Parathyroid adenoma (tissue), 2 donors: ENCODE measurements at regions not wholly inside any gene's neighbourhood (a gene's known extent, or its start where the extent isn't known, plus 50 kb on each side); places are given as distances from the start of the nearest gene placed in this dataset.
A peak's percentile ranks its signal among the peaks of the same experiment; 100 is the strongest.

Source experiments
- H2AFZ ChIP-seq: fragments of 300-600 bp; sonication (generic); one replicate; pipeline ENCODE4 v1.7.0; 2017; ENCODE audit warnings: antibody characterized with exemption, mild to moderate bottlenecking
- H3K27ac ChIP-seq: fragments of 300-600 bp; sonication (generic); one replicate; pipeline ENCODE4 v1.7.0; 2017
- H3K27me3 ChIP-seq: fragments of 300-600 bp; sonication (generic); one replicate; pipeline ENCODE4 v1.7.0; 2017; ENCODE audit warnings: low read length; ENCODE audit not compliant: control insufficient read depth, insufficient read depth
- H3K36me3 ChIP-seq: fragments of 300-600 bp; sonication (generic); one replicate; pipeline ENCODE4 v1.7.0; 2017; ENCODE audit warnings: low read length; ENCODE audit not compliant: control insufficient read depth, insufficient read depth
- H3K4me1 ChIP-seq: fragments of 300-600 bp; sonication (generic); one replicate; pipeline ENCODE4 v1.7.0; 2017; ENCODE audit warnings: control low read depth
- H3K4me2 ChIP-seq: fragments of 300-600 bp; sonication (generic); one replicate; pipeline ENCODE4 v1.7.0; 2017; ENCODE audit warnings: low read length
- H3K4me3 ChIP-seq: fragments of 300-600 bp; sonication (generic); one replicate; pipeline ENCODE4 v1.7.0; 2017; ENCODE audit warnings: low read depth, low read length
- H3K79me2 ChIP-seq: fragments of 300-600 bp; sonication (generic); one replicate; pipeline ENCODE4 v1.7.0; 2017; ENCODE audit warnings: control low read depth
- H3K9ac ChIP-seq: fragments of 300-600 bp; sonication (generic); one replicate; pipeline ENCODE4 v1.7.0; 2017; ENCODE audit warnings: mild to moderate bottlenecking
- H3K9me3 ChIP-seq: fragments of 300-600 bp; sonication (generic); one replicate; pipeline ENCODE4 v1.7.0; 2017; ENCODE audit warnings: low read length; ENCODE audit not compliant: control insufficient read depth
- CTCF ChIP-seq: fragments of 300-600 bp; sonication (generic); IDR thresholded peaks from one replicate; pipeline ENCODE4 v1.7.0; 2017; ENCODE audit warnings: antibody characterized with exemption, mild to moderate bottlenecking
- donor health status: primary hyperparathyroidism.

- TF ChIP-seq CTCF: no peak
- Histone ChIP-seq H3K4me1 (no peaks in the 10 kb centered on the region), H3K27ac (no peak overlapping the region)
These were observed 1005.1 kb upstream of the FAM98A start for GRCh38 chr2:34604164-34604563.

GRCh38 chr2:34602262-34602661 lies 1003.2 kb upstream of the FAM98A start:
- Histone ChIP-seq H3K9me3 (no peaks in the 10 kb centered on the region), H3K4me2 (no peak overlapping the region), H3K79me2 (no peaks in the 10 kb centered on the region), H3K9ac (no peak overlapping the region), H3K4me1 (no peaks in the 10 kb centered on the region), H3K36me3 (no peaks in the 10 kb centered on the region), H2AFZ (no peak overlapping the region), H3K27ac (no peak overlapping the region), H3K27me3 (no peaks in the 10 kb centered on the region), H3K4me3 (no peak overlapping the region)
- no peak for TF ChIP-seq CTCF

More at GRCh38 chr2:34604164-34604563, 1005.1 kb upstream of the FAM98A start:
- Histone ChIP-seq H3K27me3 (no peaks in the 10 kb centered on the region), H3K9ac (no peak overlapping the region), H2AFZ (no peak overlapping the region), H3K36me3 (no peaks in the 10 kb centered on the region), H3K9me3 (no peaks in the 10 kb centered on the region), H3K79me2 (no peaks in the 10 kb centered on the region), H3K4me2 (no peak overlapping the region), H3K4me3 (no peak overlapping the region)

GRCh38 chr2:34601561-34601960 lies 1002.5 kb upstream of the FAM98A start:
- Histone ChIP-seq H3K9me3 (no peaks in the 10 kb centered on the region), H3K27ac (no peak overlapping the region), H3K9ac (no peak overlapping the region), H3K79me2 (no peaks in the 10 kb centered on the region), H3K4me3 (no peak overlapping the region), H3K4me1 (no peaks in the 10 kb centered on the region), H2AFZ (no peak overlapping the region), H3K4me2 (no peak overlapping the region), H3K36me3 (no peaks in the 10 kb centered on the region), H3K27me3 (no peaks in the 10 kb centered on the region)
- TF ChIP-seq CTCF: no peak

- no peak overlapping the region for H3K27ac ChIP-seq
- no peaks in the 10 kb centered on the region for H3K36me3 ChIP-seq
- no peaks in the 10 kb centered on the region for H3K9me3 ChIP-seq
- no peak for TF ChIP-seq CTCF
- H3K4me3 ChIP-seq: no peak overlapping the region
- H3K27me3 ChIP-seq: no peaks in the 10 kb centered on the region
- no peak overlapping the region for H3K4me2 ChIP-seq
- no peaks in the 10 kb centered on the region for H3K4me1 ChIP-seq
- H2AFZ ChIP-seq: no peak overlapping the region
- H3K9ac ChIP-seq: no peak overlapping the region
- no peaks in the 10 kb centered on the region for H3K79me2 ChIP-seq
These were observed 979.5 kb upstream of the FAM98A start for GRCh38 chr2:34578641-34579040.

- no peaks in the 10 kb centered on the region for H3K79me2 ChIP-seq
- H2AFZ ChIP-seq: no peak overlapping the region
- no peak overlapping the region for H3K9ac ChIP-seq
- TF ChIP-seq CTCF: peak; percentile 6
- no peaks in the 10 kb centered on the region for H3K4me1 ChIP-seq
- H3K27me3 ChIP-seq: no peaks in the 10 kb centered on the region
- H3K36me3 ChIP-seq: no peaks in the 10 kb centered on the region
- no peak overlapping the region for H3K4me2 ChIP-seq
- no peak overlapping the region for H3K27ac ChIP-seq
- no peaks in the 10 kb centered on the region for H3K9me3 ChIP-seq
- H3K4me3 ChIP-seq: no peak overlapping the region
These were observed 971.3 kb upstream of the FAM98A start for GRCh38 chr2:34570266-34570872.
